ENCODE measurements at regions not wholly inside any gene's neighbourhood (a gene's known extent, or its start where the extent isn't known, plus 50 kb on each side); places are given as distances from the start of the nearest gene placed in this dataset.
"Not testable (repeated sequence)": the region's sequence is repeated elsewhere in the genome, so short reads cannot be mapped to it uniquely, and the experiment has no call there.

DNA sequence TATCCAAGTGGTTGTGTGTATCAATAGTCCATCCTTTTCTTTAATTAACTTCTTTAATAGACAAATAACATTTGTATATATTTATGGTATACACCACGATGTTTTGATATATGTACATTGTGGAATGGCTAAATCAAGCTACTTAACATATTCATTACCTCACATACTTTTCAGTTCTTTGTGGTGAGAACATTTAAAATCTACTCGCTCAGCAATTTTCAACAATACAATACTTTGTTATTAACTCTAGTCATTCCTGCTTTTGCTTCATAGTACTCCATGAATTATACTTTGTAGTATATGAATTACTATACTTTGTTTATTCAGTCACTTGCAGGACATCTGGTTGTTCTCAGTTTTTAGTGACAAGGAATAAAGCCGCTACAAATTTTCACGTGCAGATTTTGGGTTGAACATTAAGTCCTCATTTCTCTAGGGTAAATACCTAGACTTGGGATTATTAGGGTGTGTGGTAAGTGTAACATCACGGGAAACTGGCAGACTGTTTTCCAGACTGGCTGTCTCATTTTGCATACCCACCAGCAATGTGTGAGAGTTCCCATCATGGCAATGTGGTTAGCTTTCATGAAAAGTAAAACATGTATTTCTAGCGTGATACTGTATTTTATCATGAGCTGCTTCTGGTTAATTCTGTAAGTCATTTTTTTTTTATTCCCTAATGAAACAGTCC, 354.4 kb upstream of the WWC1 start:
- no peak for DNase-seq (ENCODE audit: low spot score)

DNA sequence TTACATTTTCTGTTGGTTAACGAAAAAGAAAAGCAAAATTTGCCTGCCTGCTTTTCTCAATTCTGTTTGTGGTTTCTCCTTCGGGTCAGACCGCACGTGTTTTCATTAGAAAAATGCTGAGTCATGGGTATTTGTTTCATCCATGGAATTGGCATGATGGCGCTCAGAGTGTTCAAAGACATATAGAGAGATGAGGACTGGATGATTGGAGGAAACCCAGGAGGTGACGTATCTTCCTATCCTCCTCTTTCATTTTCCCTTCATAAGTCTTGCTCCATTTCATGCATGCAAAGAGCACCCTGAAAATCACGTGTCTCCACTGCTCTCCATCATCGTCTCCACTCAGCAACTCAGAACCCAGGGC, 353.8 kb upstream of the WWC1 start:
- no peak for DNase-seq (ENCODE audit: low spot score)

DNA sequence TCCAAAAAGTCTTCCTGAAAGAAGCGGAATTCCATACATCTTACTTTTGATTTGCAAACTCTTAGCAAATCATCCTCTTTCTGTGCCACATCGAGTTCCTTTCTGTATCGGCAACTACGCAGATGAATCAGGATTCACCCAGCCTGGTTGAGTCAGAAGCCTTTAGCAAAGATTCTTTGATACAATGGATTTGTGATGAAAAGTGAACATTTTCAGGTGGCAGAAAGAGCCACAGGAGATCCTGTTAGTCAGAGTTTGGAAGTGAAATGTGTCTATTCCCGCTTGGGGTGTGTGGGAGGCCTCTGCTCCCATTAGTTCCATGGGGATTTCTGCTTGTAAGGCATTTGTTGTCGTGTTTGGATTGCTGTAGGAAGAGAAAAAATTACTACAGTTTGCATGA, 351.8 kb upstream of the WWC1 start:
- no peak for DNase-seq (ENCODE audit: low spot score)

DNA sequence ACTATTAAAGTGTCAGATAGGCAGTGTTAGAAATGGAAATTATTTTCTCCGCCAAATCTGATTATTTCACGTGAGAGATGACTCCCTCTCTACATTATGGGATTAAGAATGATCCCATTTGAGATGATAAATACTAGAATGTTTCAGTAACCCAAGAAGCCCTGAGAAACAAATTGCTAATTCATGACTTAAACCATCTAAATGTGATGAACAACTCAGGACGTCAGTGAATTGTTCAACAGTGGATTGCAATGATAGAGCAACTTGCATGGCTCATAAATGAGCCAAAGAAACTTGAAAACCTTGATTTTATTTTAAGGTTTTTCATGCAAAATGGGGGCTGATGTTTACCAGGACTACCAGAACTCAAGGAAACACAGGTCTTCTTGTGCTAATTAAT, 350.5 kb upstream of the WWC1 start:
- DNase-seq (ENCODE audit: low spot score) = no peak

DNA sequence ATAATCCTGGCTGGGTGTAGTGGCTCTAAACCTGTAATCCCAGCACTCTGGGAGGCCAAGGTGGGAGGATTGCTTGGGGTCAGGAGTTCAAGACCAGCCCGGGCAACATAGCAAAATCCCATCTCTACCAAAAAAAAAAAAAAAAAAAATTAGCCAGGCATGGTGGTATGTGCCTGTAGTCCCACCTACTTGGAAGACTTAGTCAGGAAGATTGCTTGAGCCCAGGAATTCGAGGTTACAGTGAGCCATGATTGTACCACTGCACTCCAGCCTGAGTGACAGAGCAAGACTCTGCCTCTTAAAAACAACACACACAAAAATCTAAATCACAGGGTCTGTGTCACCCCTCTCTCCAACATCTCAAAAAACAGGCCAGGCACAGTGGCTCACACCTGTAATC, 349.9 kb upstream of the WWC1 start:
- DNase-seq (ENCODE audit: low spot score) = not testable (repeated sequence)

DNA sequence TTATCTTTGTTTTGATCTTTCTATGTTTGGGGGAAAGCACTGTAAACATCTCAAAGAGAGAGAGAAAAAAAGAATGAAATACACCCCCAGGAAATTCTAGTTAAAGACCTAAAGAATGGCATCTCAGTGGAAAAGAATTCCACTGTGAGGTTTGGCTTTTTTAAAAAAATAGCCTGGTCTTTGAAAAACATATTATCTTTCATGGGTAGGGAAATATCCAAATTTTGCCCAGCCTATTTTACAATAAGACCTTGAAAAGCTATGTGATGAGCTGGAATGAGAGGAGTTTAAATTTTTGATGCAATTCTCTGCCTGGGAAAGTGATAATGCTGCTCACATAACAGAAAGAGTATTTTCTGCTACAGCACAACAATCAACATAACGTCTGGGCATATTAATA, 348.1 kb upstream of the WWC1 start:
- DNase-seq (ENCODE audit: low spot score) = no peak

DNA sequence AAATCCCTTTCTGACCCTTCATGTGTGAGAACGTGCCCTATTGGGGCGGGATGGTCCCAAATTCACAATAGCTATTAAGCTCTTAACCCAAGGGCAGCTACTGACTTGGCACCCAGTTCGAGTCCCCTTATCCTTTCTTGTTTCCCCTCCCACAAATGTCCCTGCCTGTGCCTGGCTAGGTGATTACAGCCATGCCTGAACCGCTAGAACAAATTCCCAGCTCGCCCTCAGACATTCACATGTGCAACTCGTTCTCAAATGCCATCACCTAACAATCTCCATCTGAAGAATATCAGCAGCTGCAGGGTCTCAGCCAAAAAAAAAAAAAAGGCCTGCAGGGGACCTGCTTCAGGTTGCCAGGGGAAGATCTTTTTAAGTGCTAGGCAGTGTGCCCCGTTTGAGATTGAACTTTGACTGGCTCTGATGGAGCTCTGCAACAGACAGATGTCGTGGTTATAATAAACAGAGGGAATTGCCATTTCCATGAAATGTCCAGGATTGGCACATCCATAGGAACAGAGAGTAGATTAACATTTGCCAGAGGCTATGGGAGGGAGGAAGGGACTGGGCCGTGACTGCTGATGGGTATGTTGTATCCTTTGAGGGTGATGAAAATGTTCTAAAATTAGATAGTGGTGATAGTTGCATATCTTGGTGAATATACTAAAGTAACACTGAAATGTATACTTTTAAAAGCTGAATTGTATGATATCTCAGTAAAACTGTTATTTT, 347.2 kb upstream of the WWC1 start:
- no peak for DNase-seq (ENCODE audit: low spot score)

DNA sequence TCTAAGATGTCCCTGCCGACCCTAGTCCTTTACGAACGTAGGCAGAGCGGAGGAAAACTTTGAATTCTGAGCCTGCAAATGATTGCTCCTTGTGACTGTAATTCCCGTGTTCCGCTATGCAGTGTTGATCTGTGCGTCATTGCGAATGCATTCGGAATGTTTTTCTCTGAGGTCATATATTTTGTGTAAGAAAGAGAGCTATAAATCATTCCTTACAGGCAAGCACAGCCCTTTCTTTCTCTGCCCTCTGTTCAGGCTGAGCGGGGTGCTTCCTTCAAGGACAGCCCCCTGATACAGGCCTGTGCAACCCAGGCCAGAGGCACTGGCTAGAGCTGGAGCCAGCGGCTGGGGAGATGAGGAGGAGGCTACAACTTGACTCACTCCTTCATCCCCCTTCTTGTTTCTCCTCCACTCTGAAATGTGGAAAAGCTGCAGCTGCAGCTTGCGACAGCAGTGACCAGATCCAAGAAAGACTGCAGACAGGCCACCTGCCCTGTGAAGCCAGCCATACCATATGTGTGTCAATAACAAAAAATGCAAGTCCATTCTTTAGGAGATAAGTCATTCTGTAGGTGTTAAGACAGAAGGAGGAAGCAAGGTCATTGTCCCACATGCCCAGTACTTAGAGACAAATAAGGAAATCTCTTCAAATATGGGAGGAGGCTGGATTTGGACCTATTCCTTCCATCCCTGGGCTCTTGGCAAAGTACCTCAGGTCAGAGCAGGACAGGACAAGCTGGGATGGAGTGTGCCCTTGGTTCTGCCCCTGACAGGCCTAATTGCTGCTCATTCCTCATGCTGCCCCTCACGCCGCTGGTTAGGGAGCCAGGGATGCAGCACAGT, 345.7 kb upstream of the WWC1 start:
- no peak for DNase-seq (ENCODE audit: low spot score)

DNA sequence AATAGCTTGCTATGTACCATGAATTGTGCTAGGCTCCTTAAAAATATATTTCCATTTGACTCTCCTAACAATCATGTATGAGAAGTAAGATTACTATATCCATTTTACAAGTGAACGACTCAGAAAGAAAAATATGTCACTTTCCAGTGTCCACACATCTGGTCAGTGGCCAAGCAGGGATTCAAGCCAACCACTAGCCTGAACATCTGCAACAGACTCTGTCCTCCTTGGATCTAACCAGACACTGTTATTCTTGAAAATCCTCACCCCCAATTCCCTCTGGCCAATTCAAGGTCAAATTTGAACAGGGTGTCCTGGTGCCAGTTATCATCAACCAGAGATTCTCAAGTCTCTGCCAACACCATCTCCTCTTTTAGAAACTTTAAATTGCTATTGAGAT, 344.1 kb upstream of the WWC1 start:
- DNase-seq (ENCODE audit: low spot score) = no peak

DNA sequence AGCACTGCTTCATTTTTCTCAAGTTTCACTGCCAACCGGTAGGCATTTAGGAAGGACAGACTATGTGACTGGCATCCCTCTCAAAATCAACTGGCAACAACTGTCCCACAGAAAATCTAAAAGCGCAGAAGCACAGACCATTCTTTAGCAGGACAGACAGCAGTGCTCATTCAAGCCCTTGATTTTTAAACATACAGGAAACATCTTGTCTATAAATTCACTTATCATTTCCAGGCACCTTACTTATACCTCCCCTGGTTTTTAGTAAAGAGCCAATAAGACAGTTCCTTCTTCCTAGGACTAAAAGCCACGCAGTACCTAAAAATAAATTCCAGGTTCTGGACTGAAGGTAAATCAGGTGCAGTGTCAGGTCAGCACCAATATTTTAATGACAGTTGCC, 343.2 kb upstream of the WWC1 start:
- no peak for DNase-seq (ENCODE audit: low spot score)

DNA sequence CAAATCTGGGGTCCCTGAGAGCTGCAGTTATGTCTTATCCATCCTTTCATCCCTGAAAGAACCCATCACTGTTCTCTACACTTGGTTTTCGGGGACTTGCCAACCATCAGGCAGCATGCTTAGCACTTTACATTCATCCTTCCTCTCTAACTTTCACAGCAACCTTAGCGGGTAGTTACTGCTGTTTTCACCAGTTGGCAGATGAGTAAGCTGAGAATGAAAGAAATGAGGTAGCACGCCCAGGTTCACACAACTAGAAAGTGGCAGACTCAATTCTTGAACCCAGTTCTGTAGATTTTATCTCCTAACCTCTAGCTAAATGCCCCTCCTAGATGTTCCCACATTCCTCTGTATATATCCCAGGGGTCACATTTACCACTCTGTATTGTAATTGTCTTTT, 342.0 kb upstream of the WWC1 start:
- no peak for DNase-seq (ENCODE audit: low spot score)

DNA sequence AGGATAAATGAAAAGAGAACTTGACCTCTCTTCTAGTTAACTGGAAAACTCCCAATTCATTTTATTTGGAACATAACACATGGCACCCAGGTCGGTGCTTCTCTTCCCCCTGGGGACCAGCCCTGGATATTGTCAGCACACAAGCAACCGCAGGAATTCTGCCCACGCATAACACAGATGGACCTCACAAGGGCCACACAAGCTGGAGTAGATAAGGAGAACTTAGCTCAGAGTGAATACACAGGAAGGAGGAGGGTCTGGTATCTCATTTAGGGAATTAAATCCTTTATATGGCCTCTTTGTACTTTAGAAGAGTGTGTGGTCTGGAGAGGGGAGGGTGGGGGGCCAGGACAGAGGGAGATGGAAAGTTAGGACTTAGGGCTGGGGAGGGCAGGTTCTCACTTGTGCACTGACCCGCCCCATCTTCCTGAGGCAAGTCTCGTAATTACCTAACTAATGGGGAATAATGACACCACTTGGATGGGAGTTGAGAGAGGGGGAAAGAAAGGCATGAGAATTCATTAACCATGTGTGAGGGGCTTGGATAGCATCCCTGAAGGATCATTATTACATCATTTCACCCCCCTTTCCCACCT, 341.2 kb upstream of the WWC1 start:
- no peak for DNase-seq (ENCODE audit: low spot score)

DNA sequence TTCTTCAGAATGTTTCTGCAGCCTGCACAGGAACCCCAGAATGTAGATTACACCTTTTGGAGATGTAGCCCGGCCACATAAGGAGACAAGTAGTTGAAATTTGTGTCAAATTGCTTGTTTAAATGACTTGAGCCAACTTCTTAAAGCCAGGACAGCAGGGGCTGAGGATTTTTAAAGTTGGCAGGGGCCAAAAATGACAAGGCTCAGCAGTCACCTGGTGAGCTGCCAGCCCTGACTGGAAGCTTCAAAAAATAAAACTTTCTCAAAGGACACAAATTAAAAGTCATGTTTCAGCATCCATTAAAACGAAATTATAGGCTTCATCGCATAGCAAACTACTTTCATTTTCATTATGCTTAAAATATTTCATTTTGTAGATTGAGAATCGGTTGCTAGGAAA, 340.3 kb upstream of the WWC1 start:
- no peak for DNase-seq (ENCODE audit: low spot score)

DNA sequence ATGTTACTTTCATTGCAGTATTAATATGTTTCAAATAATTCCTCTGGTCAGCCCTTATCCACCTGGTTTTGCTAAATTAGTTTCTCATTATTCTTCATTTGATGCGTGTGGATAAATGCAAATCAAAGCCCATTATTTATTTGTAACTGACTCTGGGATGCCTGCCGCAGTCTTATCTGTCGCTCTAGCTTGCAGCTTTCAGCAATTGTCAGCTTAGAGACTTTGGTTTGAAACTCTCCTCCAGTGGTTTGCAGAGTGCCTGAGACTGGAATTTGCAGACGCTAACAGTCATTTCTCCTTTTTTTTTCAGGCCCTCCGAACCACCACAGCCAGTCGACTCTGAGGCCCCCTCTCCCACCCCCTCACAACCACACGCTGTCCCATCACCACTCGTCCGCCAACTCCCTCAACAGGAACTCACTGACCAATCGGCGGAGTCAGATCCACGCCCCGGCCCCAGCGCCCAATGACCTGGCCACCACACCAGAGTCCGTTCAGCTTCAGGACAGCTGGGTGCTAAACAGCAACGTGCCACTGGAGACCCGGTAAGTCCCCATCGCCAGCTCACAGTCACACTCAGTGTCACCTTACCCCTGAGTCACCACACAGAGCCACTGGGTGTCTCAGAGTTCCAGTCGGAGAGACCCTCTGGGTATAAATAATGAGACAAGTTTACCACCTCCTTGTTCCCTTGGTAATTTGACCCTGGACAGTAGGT, 339.0 kb upstream of the WWC1 start:
- no peak for DNase-seq (ENCODE audit: low spot score)

DNA sequence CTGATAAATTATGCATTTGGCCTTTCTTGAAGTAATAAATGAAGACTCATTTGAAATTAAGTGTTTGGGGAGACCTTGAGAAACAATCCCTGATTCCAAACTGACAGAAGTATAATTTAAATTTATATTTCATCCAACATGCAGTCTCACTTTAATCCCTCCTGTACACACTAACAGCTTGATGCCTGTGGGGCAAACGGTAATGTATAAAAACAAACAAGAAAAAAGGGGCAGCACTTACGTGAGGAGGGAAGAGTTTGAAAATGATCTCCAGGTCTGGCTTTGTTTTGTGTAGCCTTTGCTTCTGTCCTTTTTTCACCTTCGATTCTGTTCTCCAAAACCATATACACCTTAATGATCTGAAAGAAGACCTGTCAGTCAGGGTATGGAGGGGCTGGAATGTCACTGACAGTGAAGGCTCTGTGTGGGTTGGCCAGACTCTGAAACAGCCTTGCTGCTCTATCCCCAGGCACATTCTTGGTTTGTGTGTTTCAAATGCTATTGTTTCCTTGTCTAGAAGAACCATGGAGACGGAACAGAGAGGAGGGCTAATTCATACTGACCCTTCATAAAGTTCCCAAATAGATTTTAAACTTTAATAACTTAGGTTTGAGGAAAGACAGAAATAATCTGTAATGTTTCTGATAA, 338.2 kb upstream of the WWC1 start:
- no peak for DNase-seq (ENCODE audit: low spot score)

DNA sequence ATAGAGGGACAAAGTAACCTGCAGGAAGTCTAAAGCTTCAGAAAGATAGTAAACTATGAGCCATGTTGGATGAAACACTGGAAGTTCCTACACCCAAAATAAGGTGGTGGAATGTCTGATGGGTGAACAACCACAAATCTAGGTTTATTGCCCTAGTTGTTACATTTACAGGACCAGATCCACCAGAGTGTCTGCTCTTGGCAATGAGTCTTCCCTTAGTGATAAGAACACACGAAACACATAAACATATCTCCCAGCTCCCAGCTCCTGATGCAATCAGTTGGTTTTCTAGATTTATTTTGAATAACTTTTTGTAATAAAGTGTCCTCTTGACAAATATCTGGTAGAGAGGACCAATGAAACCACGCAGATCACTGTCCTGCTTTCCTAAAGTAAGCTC, 329.7 kb upstream of the WWC1 start:
- no peak for DNase-seq (ENCODE audit: low spot score)

DNA sequence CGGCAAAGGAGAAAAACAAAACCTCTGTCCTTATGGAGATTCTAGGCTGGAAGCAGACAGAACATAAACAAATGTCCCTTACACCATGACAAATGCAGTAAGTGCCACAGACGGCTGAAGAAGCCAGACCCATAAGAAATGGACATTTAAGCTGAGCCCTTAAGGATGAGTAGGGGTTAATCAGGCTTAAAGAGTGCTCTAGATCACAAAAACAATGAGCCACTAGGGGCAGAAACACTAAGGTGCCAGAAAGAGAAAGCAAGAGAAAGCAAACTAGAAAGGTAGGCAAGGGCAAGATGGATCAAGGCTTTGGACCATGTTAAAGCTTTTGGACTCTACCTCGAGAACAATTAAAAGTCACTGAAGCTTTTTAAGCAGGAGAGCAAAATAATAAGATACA, 326.9 kb upstream of the WWC1 start:
- DNase-seq (ENCODE audit: low spot score) = peak; percentile 14

DNA sequence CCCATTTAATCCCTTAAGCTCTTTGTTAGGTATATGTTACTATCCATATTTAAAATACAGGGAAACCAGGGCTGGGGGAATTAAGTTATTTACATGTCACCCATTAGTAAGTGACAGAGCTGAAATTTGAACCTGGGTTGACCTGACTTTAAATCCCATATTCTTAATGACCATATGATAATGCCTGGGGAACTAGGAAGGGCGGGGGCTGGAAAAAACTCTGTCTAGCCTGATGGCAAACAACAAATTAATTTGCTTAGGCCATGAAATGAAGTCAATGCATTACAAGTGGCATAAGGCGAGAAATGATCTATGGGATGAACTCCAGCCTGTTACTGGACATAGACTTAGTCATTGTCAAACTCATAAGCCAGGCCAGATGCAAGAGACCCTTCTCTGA, 325.7 kb upstream of the WWC1 start:
- no peak for DNase-seq (ENCODE audit: low spot score)

DNA sequence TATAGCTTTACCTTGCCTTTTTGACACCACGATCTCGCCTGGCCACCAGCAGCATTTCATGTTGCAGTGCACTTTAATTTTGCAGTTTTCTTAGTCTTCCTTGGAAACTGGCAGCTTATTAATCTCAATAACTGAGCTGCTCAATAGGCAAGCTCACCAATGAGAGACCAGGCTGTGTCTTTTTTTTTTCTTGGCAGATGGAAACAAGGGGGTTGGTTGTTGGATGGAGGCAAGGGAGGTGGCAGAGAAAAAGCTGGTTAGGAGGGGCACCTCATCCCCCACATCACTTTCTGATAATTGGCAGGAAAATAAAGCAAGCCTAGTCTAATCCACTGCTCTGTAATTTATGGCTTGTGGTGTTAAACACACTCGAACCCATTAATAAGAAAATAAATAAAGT, 324.5 kb upstream of the WWC1 start:
- DNase-seq (ENCODE audit: low spot score) = no peak

DNA sequence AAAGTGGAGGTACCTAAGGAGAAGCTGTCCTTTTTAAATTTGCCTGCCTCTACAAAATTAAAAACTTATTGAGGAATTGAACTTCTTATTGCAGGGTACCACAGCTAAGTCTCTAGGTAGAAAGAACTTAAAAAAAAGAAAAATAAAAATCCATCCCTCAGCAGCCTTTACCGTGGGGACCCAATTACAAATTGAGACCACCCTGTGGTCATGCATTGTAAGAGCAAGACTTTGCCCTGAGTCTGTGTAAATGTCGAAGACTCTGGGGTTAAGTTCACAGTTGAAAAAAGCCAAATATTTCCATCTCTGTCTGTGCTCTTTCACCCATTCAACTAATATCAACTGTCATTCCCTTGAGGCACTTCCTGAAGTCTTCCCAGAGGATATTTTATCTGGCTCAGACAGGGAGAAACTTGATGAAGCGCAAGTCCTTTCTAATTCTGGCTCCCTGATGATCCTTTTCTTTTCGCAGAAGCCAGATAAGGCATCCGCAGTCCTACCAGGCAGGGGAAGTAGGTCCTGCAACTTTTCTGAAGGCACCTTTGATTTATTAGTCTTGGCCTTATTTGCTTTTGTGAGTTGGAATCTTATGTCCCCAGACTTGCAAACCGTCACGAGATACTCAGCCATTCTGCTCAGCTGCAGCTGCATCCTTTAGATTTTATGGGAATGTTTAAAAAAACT, 323.8 kb upstream of the WWC1 start:
- DNase-seq (ENCODE audit: low spot score) = no peak

DNA sequence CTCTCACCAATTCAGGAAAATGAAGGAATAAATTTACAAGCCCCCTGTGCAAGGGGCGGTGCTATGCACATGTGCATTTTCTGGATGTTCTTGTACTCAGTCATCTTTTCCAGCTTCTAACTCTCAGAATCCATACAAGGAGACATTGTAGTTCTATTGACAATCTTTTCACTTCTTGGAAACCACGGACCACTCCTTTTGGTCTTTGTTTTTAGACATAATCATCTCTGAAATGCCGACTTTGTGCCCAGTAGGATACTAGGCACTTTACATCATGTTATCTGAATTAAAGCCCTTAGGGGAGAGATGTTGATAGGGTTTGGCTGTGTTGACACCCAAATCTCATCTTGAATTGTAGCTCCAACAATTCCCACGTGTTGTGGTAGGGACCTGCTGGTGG, 322.6 kb upstream of the WWC1 start:
- no peak for DNase-seq (ENCODE audit: low spot score)

All from NAMALWA (cell line).